C4-2B (cell line): ENCODE measurements at regions not wholly inside any gene's neighbourhood (a gene's known extent, or its start where the extent isn't known, plus 50 kb on each side); places are given as distances from the start of the nearest gene placed in this dataset.

Experiments
- ZFX ChIP-seq: fragments of 450-650 bp; IDR thresholded peaks from 2 replicates; pipeline ENCODE4 v1.6.1; 2017
- TF ChIP-seq, protein P1 (sequence below): fragments of 450-650 bp; conservative IDR thresholded peaks from 2 replicates; pipeline ENCODE4 v1.5.1; 2017; ENCODE audit warnings: mild to moderate bottlenecking

DNA sequence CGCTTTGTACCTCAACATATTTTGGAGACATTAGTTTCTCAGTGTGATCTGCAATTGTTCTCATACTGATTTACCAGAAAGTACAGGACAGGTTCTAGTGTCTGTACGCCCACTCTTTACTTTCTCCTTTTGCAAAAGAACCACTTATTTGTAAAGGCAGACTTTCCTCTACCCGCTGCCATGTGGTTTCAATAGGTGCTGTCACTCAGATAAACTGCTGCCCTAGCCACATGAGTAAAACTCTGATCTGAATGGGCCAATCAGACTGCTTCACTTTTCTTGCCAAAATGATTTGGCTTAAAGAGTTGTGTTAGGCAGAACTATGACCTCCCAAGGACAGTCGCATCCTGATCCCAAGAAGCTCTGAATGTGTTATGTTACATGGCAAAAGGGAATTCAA lies 984.6 kb upstream of the NR2F2 start:
- TF ChIP-seq, protein P1, sequence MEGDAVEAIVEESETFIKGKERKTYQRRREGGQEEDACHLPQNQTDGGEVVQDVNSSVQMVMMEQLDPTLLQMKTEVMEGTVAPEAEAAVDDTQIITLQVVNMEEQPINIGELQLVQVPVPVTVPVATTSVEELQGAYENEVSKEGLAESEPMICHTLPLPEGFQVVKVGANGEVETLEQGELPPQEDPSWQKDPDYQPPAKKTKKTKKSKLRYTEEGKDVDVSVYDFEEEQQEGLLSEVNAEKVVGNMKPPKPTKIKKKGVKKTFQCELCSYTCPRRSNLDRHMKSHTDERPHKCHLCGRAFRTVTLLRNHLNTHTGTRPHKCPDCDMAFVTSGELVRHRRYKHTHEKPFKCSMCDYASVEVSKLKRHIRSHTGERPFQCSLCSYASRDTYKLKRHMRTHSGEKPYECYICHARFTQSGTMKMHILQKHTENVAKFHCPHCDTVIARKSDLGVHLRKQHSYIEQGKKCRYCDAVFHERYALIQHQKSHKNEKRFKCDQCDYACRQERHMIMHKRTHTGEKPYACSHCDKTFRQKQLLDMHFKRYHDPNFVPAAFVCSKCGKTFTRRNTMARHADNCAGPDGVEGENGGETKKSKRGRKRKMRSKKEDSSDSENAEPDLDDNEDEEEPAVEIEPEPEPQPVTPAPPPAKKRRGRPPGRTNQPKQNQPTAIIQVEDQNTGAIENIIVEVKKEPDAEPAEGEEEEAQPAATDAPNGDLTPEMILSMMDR: no peak
- no peak for TF ChIP-seq ZFX
